Activated T-cell treated with anti-CD3 and anti-CD28 coated beads, Interleukin-2, amount 50 U/mL, for 4 hours (primary cell): ENCODE measurements at regions not wholly inside any gene's neighbourhood (a gene's known extent, or its start where the extent isn't known, plus 50 kb on each side); places are given as distances from the start of the nearest gene placed in this dataset.

ENCODE experiments used
- ATAC-seq, 2 donors: fragments of 200-7000 bp; cut with Tn5 transposase; one replicate each; pipeline ENCODE4 v1.10.0; 2021
- DNase-seq: peaks from one replicate; pipeline ENCODE4 v3.0.0-alpha.2; 2020
- H3K27me3 Mint-ChIP-seq: one replicate; pipeline ENCODE4 v1.8.0; 2021; ENCODE audit warnings: low read depth, mixed read lengths
- H3K36me3 Mint-ChIP-seq: one replicate; pipeline ENCODE4 v1.8.0; 2022; ENCODE audit warnings: mixed read lengths; ENCODE audit not compliant: insufficient read depth
- H3K4me1 Mint-ChIP-seq: one replicate; pipeline ENCODE4 v1.8.0; 2021; ENCODE audit warnings: low read depth, mixed read lengths
- H3K4me3 Mint-ChIP-seq: one replicate; pipeline ENCODE4 v1.8.0; 2021; ENCODE audit warnings: mild to moderate bottlenecking, moderate library complexity, mixed read lengths
- H3K9me3 Mint-ChIP-seq: one replicate; pipeline ENCODE4 v1.8.0; 2021; ENCODE audit warnings: mixed read lengths

DNA sequence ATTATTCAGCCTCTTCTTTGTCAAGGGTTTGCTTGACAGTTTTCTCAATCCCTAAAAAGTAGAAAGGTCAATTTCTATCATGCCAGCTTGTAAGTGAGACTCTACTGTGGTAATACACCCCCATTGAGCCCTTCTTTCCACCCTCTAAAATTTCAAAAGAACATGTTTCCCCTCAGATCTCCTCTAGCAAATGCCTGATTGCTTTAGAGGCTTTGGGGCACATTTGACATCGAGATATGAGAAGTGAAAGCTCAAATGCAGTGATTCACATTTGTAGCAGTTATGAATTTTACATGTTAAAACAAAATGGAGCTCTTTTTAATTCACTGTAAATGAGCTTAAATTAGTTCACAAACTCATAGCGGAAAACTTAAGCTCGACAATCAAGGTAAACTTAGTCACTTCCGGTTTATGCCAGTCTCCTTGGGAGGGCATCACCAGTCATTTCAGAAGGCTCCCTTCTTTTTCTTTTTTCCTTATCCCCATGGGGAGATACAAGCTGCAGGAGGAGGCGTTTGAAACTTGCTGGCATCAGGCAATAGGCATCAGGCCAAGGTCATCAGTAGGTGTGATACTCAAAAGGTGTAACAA lies 55.3 kb upstream of the ADO start:
- H3K27me3 Mint-ChIP-seq: no peaks in the 10 kb centered on the region
- peak overlapping the region; percentile 9 for H3K4me3 Mint-ChIP-seq
- H3K4me1 Mint-ChIP-seq: peaks cover 25% of the 10 kb centered on the region
- ATAC-seq (peak; percentile 86 to 87), DNase-seq (no peak)
- no peaks in the 10 kb centered on the region for H3K9me3 Mint-ChIP-seq
- no peaks in the 10 kb centered on the region for H3K36me3 Mint-ChIP-seq
